T follicular helper cell (primary cell): ENCODE measurements at regions not wholly inside any gene's neighbourhood (a gene's known extent, or its start where the extent isn't known, plus 50 kb on each side); places are given as distances from the start of the nearest gene placed in this dataset.
"Not testable (repeated sequence)": the region's sequence is repeated elsewhere in the genome, so short reads cannot be mapped to it uniquely, and the experiment has no call there.

Experiments
- DNase-seq: peaks from one replicate; pipeline ENCODE4 v3.0.0-alpha.2; 2020; ENCODE audit warnings: low read depth

DNA sequence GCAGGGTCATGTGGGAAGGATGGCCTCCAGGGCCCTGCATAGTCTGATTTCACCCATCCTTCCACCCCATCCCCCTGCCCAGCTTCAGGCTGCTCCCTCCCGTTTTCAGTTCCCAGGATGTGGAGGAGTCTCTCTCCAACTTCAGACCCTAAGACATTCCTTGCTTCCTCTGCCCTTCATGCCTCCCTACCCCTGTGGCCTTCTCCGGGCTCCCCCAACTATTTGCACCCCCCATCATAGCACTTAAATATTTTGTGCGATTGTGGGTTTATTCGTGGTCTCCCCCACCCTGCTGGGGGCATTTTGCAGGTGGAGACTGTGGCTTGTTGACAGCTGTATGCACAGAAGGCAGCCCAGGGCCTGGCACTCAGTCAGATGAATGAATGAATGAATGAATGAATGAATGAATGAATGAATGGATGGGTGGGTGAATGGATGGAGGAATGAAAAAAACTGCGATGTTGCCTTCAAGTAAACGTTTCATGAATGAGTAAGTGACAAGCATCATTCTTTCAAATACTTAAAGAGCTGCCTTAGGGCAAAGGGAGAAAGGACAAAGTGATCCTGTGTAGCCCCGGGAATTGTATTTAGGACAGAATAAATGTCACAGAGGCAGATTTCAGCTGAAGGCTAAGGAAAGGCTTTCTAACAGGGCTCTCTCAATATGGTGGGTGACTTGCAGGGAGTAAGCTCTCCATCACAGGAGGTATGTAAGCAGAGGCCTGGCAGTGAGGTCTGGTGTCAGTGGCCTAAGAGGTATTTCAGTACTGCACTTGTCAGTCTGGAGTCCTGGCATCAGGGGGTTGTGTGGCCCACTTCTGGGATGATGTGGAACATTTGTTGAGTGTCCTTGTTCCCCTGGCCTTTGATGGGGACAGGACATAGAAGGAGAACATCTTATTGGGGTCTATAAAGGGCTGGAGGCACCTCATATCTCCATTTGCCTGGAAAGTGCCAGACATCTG is 156.4 kb downstream of the PTPRU start:
- no peak for DNase-seq

DNA sequence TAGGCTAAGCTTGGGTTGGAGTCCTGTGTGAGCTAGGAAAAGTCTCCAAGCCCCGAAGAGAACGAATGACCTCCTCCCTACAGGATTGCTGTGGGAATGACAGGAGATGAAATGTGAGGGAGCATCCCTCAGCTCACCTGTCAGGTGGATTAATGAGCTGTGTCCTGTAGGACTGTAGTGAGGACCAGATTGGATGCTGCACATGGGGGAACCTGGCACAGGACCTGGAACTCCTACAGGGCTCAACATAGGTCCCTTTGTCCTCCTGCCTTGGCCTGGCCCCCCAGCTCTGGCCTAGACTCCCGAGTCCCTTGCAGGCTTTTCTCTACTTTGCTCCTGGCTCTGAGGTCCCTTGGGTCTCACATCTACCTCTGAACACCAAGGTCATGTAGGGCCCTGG is 155.7 kb downstream of the PTPRU start:
- DNase-seq: no peak

GRCh38 chr1:29391362-29391880 is 155.1 kb downstream of the PTPRU start:
- DNase-seq: no peak

- no peak for DNase-seq
Measured at GRCh38 chr1:29390491-29391361, 154.4 kb downstream of the PTPRU start.

DNA sequence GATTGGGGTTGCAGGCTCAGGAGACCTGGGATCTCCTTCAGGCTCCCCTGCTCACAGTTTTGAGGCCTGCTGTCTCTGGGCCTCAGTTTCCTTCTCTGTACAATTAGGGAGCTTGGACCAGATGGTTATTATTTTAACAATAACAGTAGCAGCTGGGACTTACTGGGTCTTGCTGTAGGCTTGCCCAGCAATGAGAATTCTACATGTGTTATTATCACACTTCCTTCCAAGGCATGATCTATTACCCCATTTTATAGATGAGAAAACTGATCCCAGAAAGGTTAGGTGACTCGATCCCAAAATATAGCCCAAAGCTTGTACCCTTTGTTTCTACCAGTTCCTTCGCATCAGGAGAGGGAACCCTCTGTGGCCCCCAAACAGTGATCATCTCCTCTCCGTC is 153.8 kb downstream of the PTPRU start:
- no peak for DNase-seq

GRCh38 chr1:29389533-29390041 is 153.3 kb downstream of the PTPRU start:
- DNase-seq: no peak

DNA sequence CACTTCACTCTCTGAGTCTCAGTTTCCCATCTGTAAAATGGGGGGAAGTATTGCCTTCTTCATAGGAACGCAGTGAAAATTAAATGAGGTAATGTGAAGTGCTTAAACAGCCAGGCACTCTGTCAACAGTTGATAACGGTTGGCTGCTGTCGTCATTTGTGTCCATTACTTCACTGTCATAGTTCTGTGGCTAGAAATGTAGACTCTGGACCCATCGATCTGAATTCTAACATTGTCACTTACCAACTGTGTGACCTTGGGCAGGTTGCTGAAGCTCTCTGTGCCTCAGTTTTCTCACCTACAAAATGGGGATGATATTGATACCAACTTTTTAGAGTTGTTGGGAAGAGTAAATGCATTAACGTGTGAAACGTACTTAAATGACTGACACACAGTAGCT is 152.6 kb downstream of the PTPRU start:
- no peak for DNase-seq

- no peak for DNase-seq
Measured at GRCh38 chr1:29388170-29388569, 151.8 kb downstream of the PTPRU start.

DNA sequence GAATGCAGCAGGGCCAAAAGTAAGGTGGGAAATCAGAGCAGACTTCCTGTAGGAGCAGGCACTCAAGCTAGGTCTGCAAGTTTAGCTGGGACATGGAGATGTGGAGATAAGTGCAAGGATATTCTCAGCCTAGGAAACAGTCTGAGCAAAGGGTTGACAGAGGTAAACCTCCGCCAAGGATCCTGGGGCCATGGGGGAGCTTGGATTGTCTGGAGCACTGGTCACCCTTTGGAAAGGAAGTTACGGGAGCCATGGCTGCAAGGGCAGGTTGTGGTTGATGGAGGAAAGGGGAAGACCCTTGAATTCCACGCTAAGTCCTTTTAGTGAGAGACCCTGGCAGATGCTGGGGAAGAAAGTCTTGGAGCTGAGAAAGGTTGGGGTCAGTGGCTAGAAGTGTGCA is 150.9 kb downstream of the PTPRU start:
- no peak for DNase-seq

DNA sequence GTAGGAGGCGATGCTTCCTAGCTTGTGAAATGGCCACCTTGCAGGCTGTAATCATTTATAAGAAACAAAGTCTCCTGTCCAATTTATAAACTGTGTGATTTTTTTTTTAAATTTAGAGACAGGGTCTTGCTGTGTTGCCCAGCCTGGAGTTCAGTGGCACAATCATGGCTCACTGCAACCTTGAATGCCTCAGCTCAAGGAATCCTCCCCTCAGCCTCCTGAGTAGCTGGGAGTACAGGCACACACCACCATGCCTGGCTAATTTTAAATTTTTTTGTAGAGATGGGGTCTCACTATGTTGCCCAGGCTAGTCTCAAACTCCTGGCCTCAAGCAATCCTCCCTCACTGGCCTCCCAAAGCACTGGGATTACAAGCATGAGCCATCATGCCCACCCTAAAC is 150.1 kb downstream of the PTPRU start:
- not testable (repeated sequence) for DNase-seq

GRCh38 chr1:29385966-29386365 is 149.6 kb downstream of the PTPRU start:
- DNase-seq: no peak

DNA sequence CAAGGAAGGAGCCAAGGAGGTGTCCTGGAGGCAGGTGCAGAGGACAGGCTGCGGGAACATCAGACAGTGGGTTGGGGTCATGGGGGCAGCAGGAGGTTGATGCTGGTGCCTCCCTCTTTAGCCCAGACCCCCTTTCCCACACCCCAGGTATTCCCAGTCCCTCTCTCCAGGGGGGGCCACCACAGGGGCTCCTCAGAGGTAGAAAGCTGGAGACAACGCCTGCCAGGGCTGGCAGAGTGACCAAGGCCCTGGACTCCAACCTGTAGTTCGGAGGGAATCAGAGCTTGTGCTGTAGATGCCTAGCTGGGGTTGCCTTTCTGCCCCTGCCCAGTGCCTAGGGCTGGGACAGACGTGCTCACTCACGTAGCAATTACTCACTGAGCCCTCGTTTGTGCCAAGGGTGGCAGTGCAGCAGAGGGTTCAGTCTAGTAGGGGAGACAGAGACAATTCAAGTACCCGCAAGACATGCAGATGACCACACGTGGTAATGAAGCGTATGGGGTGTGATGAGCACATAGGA is 148.2 kb downstream of the PTPRU start:
- no peak for DNase-seq

GRCh38 chr1:29383746-29384371 is 147.5 kb downstream of the PTPRU start:
- no peak for DNase-seq

- DNase-seq: no peak
Measured at GRCh38 chr1:29382851-29383745, 146.8 kb downstream of the PTPRU start.

- DNase-seq: no peak
Measured at GRCh38 chr1:29381426-29381825, 145.1 kb downstream of the PTPRU start.

GRCh38 chr1:29380532-29380931 is 144.2 kb downstream of the PTPRU start:
- DNase-seq: no peak

DNA sequence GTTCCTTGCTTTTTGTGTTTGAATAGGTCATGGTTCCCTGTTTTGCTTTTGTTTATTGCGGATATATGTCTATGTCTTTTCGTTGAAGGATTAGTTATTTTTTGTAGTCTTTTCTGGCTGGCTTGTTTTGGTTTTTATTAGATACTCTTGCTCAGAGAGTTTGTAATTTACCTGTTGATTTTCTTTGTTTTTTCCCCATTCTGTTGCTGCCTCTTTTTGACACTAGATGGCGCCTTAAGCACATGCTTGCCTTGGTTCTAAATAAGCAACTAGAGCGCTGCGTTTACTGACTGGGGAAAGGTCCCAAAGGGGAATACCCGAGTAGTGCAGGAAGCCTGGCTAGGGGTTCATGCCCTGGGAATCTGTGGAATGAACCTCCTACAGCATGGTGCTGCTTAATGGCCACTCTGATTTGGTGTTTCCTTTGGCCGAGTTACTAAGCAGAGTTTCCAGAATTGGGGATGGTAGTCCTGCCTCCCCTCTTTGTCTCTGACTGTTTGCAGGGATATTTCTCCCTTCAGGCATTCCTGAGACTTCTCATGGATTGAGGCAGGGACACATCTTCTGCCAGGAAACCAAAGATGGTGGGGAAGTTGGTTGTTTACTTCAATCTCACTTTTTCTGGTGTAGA is 143.2 kb downstream of the PTPRU start:
- DNase-seq: no peak
